GM21381 (cell line): ENCODE measurements at regions not wholly inside any gene's neighbourhood (a gene's known extent, or its start where the extent isn't known, plus 50 kb on each side); places are given as distances from the start of the nearest gene placed in this dataset.
"Not testable (repeated sequence)": the region's sequence is repeated elsewhere in the genome, so short reads cannot be mapped to it uniquely, and the experiment has no call there.

Experiments
- ATAC-seq: cut with Tn5 transposase; IDR thresholded peaks from one replicate; pipeline ENCODE4 v1.9.1; 2021; ENCODE audit warnings: mild to moderate bottlenecking, moderate library complexity; ENCODE audit not compliant: unreplicated experiment

- ATAC-seq, result no peak
These were observed 404.8 kb upstream of the ACVR2A start for GRCh38 chr2:147439986-147440385.

- ATAC-seq, result no peak
These were observed 405.9 kb upstream of the ACVR2A start for GRCh38 chr2:147438882-147439281.

- ATAC-seq, result no peak
These were observed 411.0 kb upstream of the ACVR2A start for GRCh38 chr2:147433822-147434221.

- no peak for ATAC-seq
These were observed 414.4 kb upstream of the ACVR2A start for GRCh38 chr2:147430408-147430807.

GRCh38 chr2:147428120-147428747 is 416.6 kb upstream of the ACVR2A start:
- no peak for ATAC-seq

- no peak for ATAC-seq
These were observed 419.3 kb upstream of the ACVR2A start for GRCh38 chr2:147425437-147426029.

- no peak for ATAC-seq
These were observed 420.1 kb upstream of the ACVR2A start for GRCh38 chr2:147424766-147425165.

GRCh38 chr2:147420947-147421675 is 423.7 kb upstream of the ACVR2A start:
- no peak for ATAC-seq

- no peak for ATAC-seq
These were observed 424.3 kb upstream of the ACVR2A start for GRCh38 chr2:147420517-147420916.

- no peak for ATAC-seq
These were observed 428.7 kb upstream of the ACVR2A start for GRCh38 chr2:147416099-147416498.

- ATAC-seq, result not testable (repeated sequence)
These were observed 430.2 kb upstream of the ACVR2A start for GRCh38 chr2:147414656-147415055.

GRCh38 chr2:147408357-147408756 is 436.5 kb upstream of the ACVR2A start:
- ATAC-seq, result no peak

GRCh38 chr2:147405651-147406050 is 439.2 kb upstream of the ACVR2A start:
- ATAC-seq, result no peak

GRCh38 chr2:147398996-147399395 is 445.8 kb upstream of the ACVR2A start:
- ATAC-seq, result no peak

- ATAC-seq, result no peak
These were observed 446.5 kb upstream of the ACVR2A start for GRCh38 chr2:147398301-147398700.

GRCh38 chr2:147396890-147397289 is 447.9 kb upstream of the ACVR2A start:
- no peak for ATAC-seq

GRCh38 chr2:147394179-147394790 is 450.5 kb upstream of the ACVR2A start:
- no peak for ATAC-seq

- no peak for ATAC-seq
These were observed 452.6 kb upstream of the ACVR2A start for GRCh38 chr2:147392180-147392579.

GRCh38 chr2:147390475-147390874 is 454.4 kb upstream of the ACVR2A start:
- no peak for ATAC-seq

GRCh38 chr2:147389218-147389617 is 455.6 kb upstream of the ACVR2A start:
- ATAC-seq, result no peak

GRCh38 chr2:147388217-147388616 is 456.6 kb upstream of the ACVR2A start:
- no peak for ATAC-seq

GRCh38 chr2:147386284-147386683 is 458.5 kb upstream of the ACVR2A start:
- ATAC-seq, result no peak
